ENCODE measurements at regions not wholly inside any gene's neighbourhood (a gene's known extent, or its start where the extent isn't known, plus 50 kb on each side); places are given as distances from the start of the nearest gene placed in this dataset.

DNA sequence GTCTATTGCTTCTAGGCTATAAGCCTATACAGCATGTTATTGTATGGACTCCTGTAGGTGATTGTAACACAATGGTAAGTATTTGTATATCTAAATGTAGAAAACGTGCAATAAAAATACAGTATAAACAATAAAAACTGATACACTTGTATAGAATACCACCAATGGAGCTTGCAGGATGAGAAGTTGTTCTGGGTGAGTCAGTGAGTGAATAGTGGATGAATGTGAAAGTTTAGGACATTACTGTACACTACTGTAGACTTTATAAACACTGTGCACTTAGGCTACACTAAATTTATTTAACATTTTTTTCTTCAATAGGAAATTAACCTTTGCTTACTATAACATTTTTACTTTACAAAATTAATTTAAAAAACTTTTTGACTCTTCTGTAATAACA, 679.2 kb upstream of the ZNF804A start:
- Histone ChIP-seq H3K4me1 (ENCODE audit: insufficient read depth, poor library complexity, severe bottlenecking) (no peaks in the 10 kb centered on the region), H3K4me3 (ENCODE audit: severe bottlenecking) (no peak overlapping the region), H3K27me3 (ENCODE audit: insufficient read depth, poor library complexity, severe bottlenecking) (no peaks in the 10 kb centered on the region), H3K9me3 (ENCODE audit: severe bottlenecking) (no peaks in the 10 kb centered on the region), H3K27ac (ENCODE audit: poor library complexity, severe bottlenecking) (no peak overlapping the region), H3K36me3 (ENCODE audit: low read depth) (no peaks in the 10 kb centered on the region)
- TF ChIP-seq, protein P1, sequence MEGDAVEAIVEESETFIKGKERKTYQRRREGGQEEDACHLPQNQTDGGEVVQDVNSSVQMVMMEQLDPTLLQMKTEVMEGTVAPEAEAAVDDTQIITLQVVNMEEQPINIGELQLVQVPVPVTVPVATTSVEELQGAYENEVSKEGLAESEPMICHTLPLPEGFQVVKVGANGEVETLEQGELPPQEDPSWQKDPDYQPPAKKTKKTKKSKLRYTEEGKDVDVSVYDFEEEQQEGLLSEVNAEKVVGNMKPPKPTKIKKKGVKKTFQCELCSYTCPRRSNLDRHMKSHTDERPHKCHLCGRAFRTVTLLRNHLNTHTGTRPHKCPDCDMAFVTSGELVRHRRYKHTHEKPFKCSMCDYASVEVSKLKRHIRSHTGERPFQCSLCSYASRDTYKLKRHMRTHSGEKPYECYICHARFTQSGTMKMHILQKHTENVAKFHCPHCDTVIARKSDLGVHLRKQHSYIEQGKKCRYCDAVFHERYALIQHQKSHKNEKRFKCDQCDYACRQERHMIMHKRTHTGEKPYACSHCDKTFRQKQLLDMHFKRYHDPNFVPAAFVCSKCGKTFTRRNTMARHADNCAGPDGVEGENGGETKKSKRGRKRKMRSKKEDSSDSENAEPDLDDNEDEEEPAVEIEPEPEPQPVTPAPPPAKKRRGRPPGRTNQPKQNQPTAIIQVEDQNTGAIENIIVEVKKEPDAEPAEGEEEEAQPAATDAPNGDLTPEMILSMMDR (IDR thresholded peaks at IDR 0.05; ENCODE audit: poor library complexity, severe bottlenecking) = no peak
- ATAC-seq (ENCODE audit: low read depth) = no peak
- DNase-seq (ENCODE audit: low spot score) = no peak

DNA sequence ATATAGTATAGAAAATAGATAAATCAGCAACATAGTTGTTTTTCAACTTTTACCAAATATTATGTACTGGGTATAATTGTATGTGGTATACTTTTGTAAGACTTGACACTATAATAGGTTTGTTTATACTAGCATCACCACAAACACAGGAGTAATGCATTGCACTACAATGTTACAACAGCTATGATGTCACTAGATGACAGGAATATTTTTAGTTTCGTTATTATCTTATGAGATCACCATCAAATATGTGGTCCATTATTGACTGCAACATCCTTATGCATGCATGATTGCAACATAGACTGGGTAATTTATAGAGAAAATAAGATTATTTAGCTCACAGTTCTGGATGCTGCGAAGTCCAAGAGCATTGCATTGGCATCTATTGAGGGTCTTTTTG, 678.4 kb upstream of the ZNF804A start:
- Histone ChIP-seq H3K4me3 (ENCODE audit: severe bottlenecking) (no peak overlapping the region), H3K9me3 (ENCODE audit: severe bottlenecking) (no peaks in the 10 kb centered on the region), H3K27ac (ENCODE audit: poor library complexity, severe bottlenecking) (no peak overlapping the region), H3K27me3 (ENCODE audit: insufficient read depth, poor library complexity, severe bottlenecking) (no peaks in the 10 kb centered on the region), H3K4me1 (ENCODE audit: insufficient read depth, poor library complexity, severe bottlenecking) (no peaks in the 10 kb centered on the region), H3K36me3 (ENCODE audit: low read depth) (no peaks in the 10 kb centered on the region)
- ATAC-seq (ENCODE audit: low read depth) (no peak), DNase-seq (ENCODE audit: low spot score) (no peak)
- TF ChIP-seq, protein P1 (IDR thresholded peaks at IDR 0.05; ENCODE audit: poor library complexity, severe bottlenecking) = no peak

GRCh38 chr2:183925281-183925680, 673.0 kb upstream of the ZNF804A start:
- TF ChIP-seq, protein P1 (IDR thresholded peaks at IDR 0.05; ENCODE audit: poor library complexity, severe bottlenecking) = no peak
- DNase-seq (ENCODE audit: low spot score) (no peak), ATAC-seq (ENCODE audit: low read depth) (no peak)
- Histone ChIP-seq H3K27me3 (ENCODE audit: insufficient read depth, poor library complexity, severe bottlenecking) (no peaks in the 10 kb centered on the region), H3K4me1 (ENCODE audit: insufficient read depth, poor library complexity, severe bottlenecking) (peaks cover 3% of the 10 kb centered on the region), H3K27ac (ENCODE audit: poor library complexity, severe bottlenecking) (no peak overlapping the region), H3K36me3 (ENCODE audit: low read depth) (no peaks in the 10 kb centered on the region), H3K4me3 (ENCODE audit: severe bottlenecking) (no peak overlapping the region), H3K9me3 (ENCODE audit: severe bottlenecking) (no peaks in the 10 kb centered on the region)

DNA sequence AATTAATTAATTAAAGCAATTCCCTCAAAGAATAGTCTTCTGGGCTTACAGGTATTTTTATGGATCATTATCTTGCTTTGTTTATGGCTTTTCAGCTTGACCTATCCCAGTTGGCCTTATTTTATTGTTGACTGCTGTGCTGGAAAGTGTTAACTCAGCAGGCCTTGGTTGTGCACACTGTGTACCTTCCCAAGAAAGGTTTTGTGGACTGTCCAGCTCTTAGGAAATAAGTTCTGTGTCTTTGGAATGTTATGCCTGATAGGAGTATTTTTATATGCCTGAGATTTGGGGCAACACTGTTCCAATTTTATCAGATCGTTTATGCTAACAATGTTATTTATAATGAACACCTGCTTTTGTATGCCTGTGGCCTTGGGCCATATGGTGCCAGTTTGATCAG, 671.9 kb upstream of the ZNF804A start:
- ATAC-seq (ENCODE audit: low read depth) (no peak), DNase-seq (ENCODE audit: low spot score) (no peak)
- no peak overlapping the region for H3K27ac ChIP-seq (ENCODE audit: poor library complexity, severe bottlenecking)
- H3K4me3 ChIP-seq (ENCODE audit: severe bottlenecking) = no peak overlapping the region
- H3K36me3 ChIP-seq (ENCODE audit: low read depth) = no peaks in the 10 kb centered on the region
- H3K27me3 ChIP-seq (ENCODE audit: insufficient read depth, poor library complexity, severe bottlenecking) = no peaks in the 10 kb centered on the region
- TF ChIP-seq, protein P1 (IDR thresholded peaks at IDR 0.05; ENCODE audit: poor library complexity, severe bottlenecking) = no peak
- no peaks in the 10 kb centered on the region for H3K9me3 ChIP-seq (ENCODE audit: severe bottlenecking)
- peaks cover 3% of the 10 kb centered on the region for H3K4me1 ChIP-seq (ENCODE audit: insufficient read depth, poor library complexity, severe bottlenecking)

DNA sequence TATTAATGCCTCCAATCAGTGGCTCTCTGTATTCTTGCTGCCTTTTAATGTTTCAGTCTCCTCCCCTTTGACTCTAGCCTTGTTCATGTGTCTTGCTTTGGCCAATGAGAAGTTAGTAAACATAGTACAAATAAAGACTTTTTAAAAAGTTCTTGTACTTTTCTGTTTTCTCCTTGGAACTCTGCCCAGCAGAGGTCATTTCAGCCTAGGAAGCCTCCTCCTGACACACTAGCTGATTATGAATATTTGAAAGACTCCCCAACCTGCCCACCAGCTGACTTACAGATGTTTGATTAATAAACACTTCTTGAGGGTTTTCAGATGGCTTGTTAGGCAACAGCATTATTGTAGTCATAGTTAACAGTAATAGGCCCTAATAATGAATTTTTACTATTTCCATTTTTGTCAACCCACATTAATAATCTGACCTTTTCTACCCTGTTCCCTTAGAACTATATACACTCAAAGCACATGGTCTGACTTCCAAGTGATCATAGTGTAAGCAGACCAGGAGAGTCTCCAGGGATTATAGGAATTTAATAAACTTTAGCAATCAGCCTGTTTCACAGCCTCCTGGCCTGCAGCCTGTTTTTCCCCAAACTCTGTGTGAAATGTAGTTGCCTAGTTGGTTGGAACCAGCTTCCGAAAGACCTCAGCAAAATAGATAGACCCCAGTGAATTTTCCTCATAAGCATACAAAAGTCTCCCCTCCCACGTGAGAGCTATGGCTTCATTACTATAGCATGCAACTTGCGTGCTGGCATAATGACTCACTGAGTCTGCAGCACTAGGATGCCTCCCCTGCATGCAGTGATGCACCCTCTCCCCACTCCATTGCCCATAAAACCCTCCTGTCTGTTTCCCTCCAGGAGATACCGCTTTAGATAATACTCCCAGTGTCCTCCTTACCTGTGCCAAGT, 670.7 kb upstream of the ZNF804A start:
- H3K4me1 ChIP-seq (ENCODE audit: insufficient read depth, poor library complexity, severe bottlenecking) = peaks cover 3% of the 10 kb centered on the region
- H3K9me3 ChIP-seq (ENCODE audit: severe bottlenecking) = no peaks in the 10 kb centered on the region
- peak overlapping the region; percentile 29 for H3K27ac ChIP-seq (ENCODE audit: poor library complexity, severe bottlenecking)
- peak; percentile 88 for ATAC-seq (ENCODE audit: low read depth)
- TF ChIP-seq, protein P1 (IDR thresholded peaks at IDR 0.05; ENCODE audit: poor library complexity, severe bottlenecking) = no peak
- no peaks in the 10 kb centered on the region for H3K36me3 ChIP-seq (ENCODE audit: low read depth)
- no peaks in the 10 kb centered on the region for H3K27me3 ChIP-seq (ENCODE audit: insufficient read depth, poor library complexity, severe bottlenecking)
- peak; percentile 23 for DNase-seq (ENCODE audit: low spot score)
- no peak overlapping the region for H3K4me3 ChIP-seq (ENCODE audit: severe bottlenecking)
